Astrocyte (in vitro differentiated cells and primary cell): ENCODE measurements at regions not wholly inside any gene's neighbourhood (a gene's known extent, or its start where the extent isn't known, plus 50 kb on each side); places are given as distances from the start of the nearest gene placed in this dataset.

Source experiments
- CTCF ChIP-seq: IDR thresholded peaks from 2 replicates; pipeline ENCODE4 v1.5.1; 2011; ENCODE audit warnings: low read depth, mild to moderate bottlenecking, inconsistent platforms, low read length, moderate library complexity; ENCODE audit not compliant: insufficient read depth
- EZH2 ChIP-seq: IDR thresholded peaks from 2 replicates; pipeline ENCODE4 v1.6.1; 2012; ENCODE audit warnings: mild to moderate bottlenecking, low read length, inconsistent platforms; ENCODE audit not compliant: insufficient read depth

- TF ChIP-seq CTCF (no peak), EZH2 (no peak)
Observed at GRCh38 chr1:110750562-110750961, 75.8 kb upstream of the KCNA3 start.
